CD4-positive, CD25-positive, alpha-beta regulatory T cell (primary cell): ENCODE measurements at regions not wholly inside any gene's neighbourhood (a gene's known extent, or its start where the extent isn't known, plus 50 kb on each side); places are given as distances from the start of the nearest gene placed in this dataset.

Source experiments
- ATAC-seq, 2 donors: fragments of 150-1000 bp; cut with Tn5 transposase; one replicate each; pipeline ENCODE4 v1.10.0; 2021; ENCODE audit warnings: low read depth in 2 of 2, moderate number of reproducible peaks in 2 of 2, moderate library complexity in 1 of 2
- DNase-seq, 3 donors: peaks; one replicate each; pipeline versions ENCODE4 v3.0.0 to v3.0.0-alpha.2; 2012 to 2022; ENCODE audit warnings: mixed read lengths in 1 of 3
- H3K27ac ChIP-seq: one replicate; pipeline ENCODE4 v1.7.0; 2013; ENCODE audit warnings: mild to moderate bottlenecking, low read length; ENCODE audit not compliant: insufficient read depth, poor library complexity, severe bottlenecking
- H3K27me3 ChIP-seq: one replicate; pipeline ENCODE4 v1.7.0; 2013; ENCODE audit warnings: low read length; ENCODE audit not compliant: control insufficient read depth, insufficient read depth
- H3K36me3 ChIP-seq: one replicate; pipeline ENCODE4 v1.7.0; 2013; ENCODE audit warnings: mild to moderate bottlenecking, low read length, moderate library complexity; ENCODE audit not compliant: control insufficient read depth, insufficient read depth
- H3K4me1 ChIP-seq: 2 replicates; pipeline ENCODE4 v1.7.0; 2013; ENCODE audit warnings: mild to moderate bottlenecking, low read length; ENCODE audit not compliant: insufficient read depth, control insufficient read depth, poor library complexity, severe bottlenecking
- H3K4me3 ChIP-seq: one replicate; pipeline ENCODE4 v1.7.0; 2013; ENCODE audit warnings: low read depth, mild to moderate bottlenecking, low read length, moderate library complexity
- H3K9me3 ChIP-seq, 2 experiments: 1 replicate in 1 of 2; 2 replicates in 1 of 2; pipeline ENCODE4 v1.7.0; 2013; ENCODE audit warnings: low read length in 2 of 2, mild to moderate bottlenecking in 1 of 2, moderate library complexity in 1 of 2; ENCODE audit not compliant: control insufficient read depth in 2 of 2
- H3K27ac Mint-ChIP-seq, 3 donors: one replicate each; pipeline ENCODE4 v1.8.0; 2020 to 2022; ENCODE audit warnings: mild to moderate bottlenecking in 3 of 3, mixed read lengths in 3 of 3, moderate library complexity in 2 of 3
- H3K27me3 Mint-ChIP-seq: one replicate; pipeline ENCODE4 v1.8.0; 2022; ENCODE audit warnings: mild to moderate bottlenecking, mixed read lengths
- H3K36me3 Mint-ChIP-seq: one replicate; pipeline ENCODE4 v1.8.0; 2020; ENCODE audit warnings: mixed read lengths
- H3K4me1 Mint-ChIP-seq, 4 donors: one replicate each; pipeline ENCODE4 v1.8.0; 2020 to 2022; ENCODE audit warnings: mixed read lengths in 4 of 4, mild to moderate bottlenecking in 1 of 4
- H3K4me3 Mint-ChIP-seq, 4 donors: one replicate each; pipeline ENCODE4 v1.8.0; 2020 to 2022; ENCODE audit warnings: mild to moderate bottlenecking in 4 of 4, mixed read lengths in 4 of 4, moderate library complexity in 3 of 4
- H3K9me3 Mint-ChIP-seq, 7 donors: one replicate each; pipeline ENCODE4 v1.8.0; 2020 to 2022; ENCODE audit warnings: mixed read lengths in 7 of 7, mild to moderate bottlenecking in 3 of 7, moderate library complexity in 2 of 7

GRCh38 chr9:603126-603525 lies 238.4 kb upstream of the DMRT1 start:
- H3K9me3 Mint-ChIP-seq = no peaks in the 10 kb centered on the region
- no peaks in the 10 kb centered on the region for H3K36me3 Mint-ChIP-seq
- no peaks in the 10 kb centered on the region for H3K9me3 ChIP-seq
- H3K4me1 Mint-ChIP-seq = peaks cover 0 to 2% (median 0%) of the 10 kb centered on the region in 4 donors
- H3K27me3 ChIP-seq = no peaks in the 10 kb centered on the region
- H3K27me3 Mint-ChIP-seq = peaks cover 13% of the 10 kb centered on the region
- no peak overlapping the region for H3K4me3 ChIP-seq
- no peak overlapping the region for H3K4me3 Mint-ChIP-seq
- no peak overlapping the region for H3K27ac Mint-ChIP-seq
- no peak for ATAC-seq
- no peak for DNase-seq
- no peak overlapping the region for H3K27ac ChIP-seq
- H3K4me1 ChIP-seq = no peaks in the 10 kb centered on the region
- no peaks in the 10 kb centered on the region for H3K36me3 ChIP-seq

GRCh38 chr9:607417-607816 lies 234.1 kb upstream of the DMRT1 start:
- Histone ChIP-seq H3K4me1 (no peaks in the 10 kb centered on the region), H3K27me3 (no peaks in the 10 kb centered on the region), H3K36me3 (no peaks in the 10 kb centered on the region), H3K4me3 (no peak overlapping the region), H3K9me3 (no peaks in the 10 kb centered on the region), H3K27ac (no peak overlapping the region)
- Mint-ChIP-seq H3K36me3 (no peaks in the 10 kb centered on the region), H3K4me1 (peaks cover 0 to 2% (median 0%) of the 10 kb centered on the region in 4 donors), H3K9me3 (no peaks in the 10 kb centered on the region), H3K27ac (no peak overlapping the region), H3K27me3 (no peaks in the 10 kb centered on the region), H3K4me3 (no peak overlapping the region)
- ATAC-seq = no peak
- no peak for DNase-seq

GRCh38 chr9:613771-614347 lies 227.6 kb upstream of the DMRT1 start:
- Histone ChIP-seq H3K27me3 (no peaks in the 10 kb centered on the region), H3K36me3 (no peaks in the 10 kb centered on the region), H3K4me1 (no peaks in the 10 kb centered on the region), H3K4me3 (no peak overlapping the region), H3K9me3 (no peaks in the 10 kb centered on the region), H3K27ac (no peak overlapping the region)
- no peaks in the 10 kb centered on the region for H3K36me3 Mint-ChIP-seq
- H3K4me1 Mint-ChIP-seq = peaks cover 0 to 6% (median 6%) of the 10 kb centered on the region in 4 donors
- peak overlapping the region in 1 of 3 donors; percentile 30 for H3K27ac Mint-ChIP-seq
- peak; percentile 37 to 40 for ATAC-seq
- H3K4me3 Mint-ChIP-seq = no peak overlapping the region
- peak in 2 of 3 donors; percentile 27 to 59 for DNase-seq
- peaks cover 15% of the 10 kb centered on the region for H3K27me3 Mint-ChIP-seq
- no peaks in the 10 kb centered on the region for H3K9me3 Mint-ChIP-seq

- Histone ChIP-seq H3K36me3 (no peaks in the 10 kb centered on the region), H3K4me3 (no peak overlapping the region), H3K27me3 (no peaks in the 10 kb centered on the region), H3K4me1 (no peaks in the 10 kb centered on the region), H3K27ac (no peak overlapping the region), H3K9me3 (no peaks in the 10 kb centered on the region)
- peaks cover 0 to 6% (median 6%) of the 10 kb centered on the region in 4 donors for H3K4me1 Mint-ChIP-seq
- no peaks in the 10 kb centered on the region for H3K9me3 Mint-ChIP-seq
- H3K27ac Mint-ChIP-seq = no peak overlapping the region
- H3K4me3 Mint-ChIP-seq = no peak overlapping the region
- DNase-seq (no peak), ATAC-seq (no peak)
- H3K36me3 Mint-ChIP-seq = no peaks in the 10 kb centered on the region
- peaks cover 17% of the 10 kb centered on the region for H3K27me3 Mint-ChIP-seq
Observed at GRCh38 chr9:614431-614830, 227.1 kb upstream of the DMRT1 start.

GRCh38 chr9:615756-616155 lies 225.7 kb upstream of the DMRT1 start:
- H3K9me3 ChIP-seq = no peaks in the 10 kb centered on the region

GRCh38 chr9:616694-617093 lies 224.8 kb upstream of the DMRT1 start:
- no peak overlapping the region for H3K27ac Mint-ChIP-seq
- no peak overlapping the region for H3K4me3 ChIP-seq
- no peak for ATAC-seq

More at GRCh38 chr9:615756-616155, 225.7 kb upstream of the DMRT1 start:
- H3K4me1 ChIP-seq = no peaks in the 10 kb centered on the region
- no peak for ATAC-seq
- no peaks in the 10 kb centered on the region for H3K36me3 ChIP-seq
- no peak for DNase-seq
- Mint-ChIP-seq H3K36me3 (no peaks in the 10 kb centered on the region), H3K4me1 (peaks cover 0 to 6% (median 6%) of the 10 kb centered on the region in 4 donors), H3K4me3 (no peak overlapping the region), H3K9me3 (no peaks in the 10 kb centered on the region), H3K27ac (no peak overlapping the region), H3K27me3 (peaks cover 17% of the 10 kb centered on the region)
- no peak overlapping the region for H3K4me3 ChIP-seq
- no peak overlapping the region for H3K27ac ChIP-seq
- H3K27me3 ChIP-seq = no peaks in the 10 kb centered on the region

GRCh38 chr9:617445-618085 lies 223.9 kb upstream of the DMRT1 start:
- Mint-ChIP-seq H3K4me1 (peaks cover 0 to 6% (median 6%) of the 10 kb centered on the region in 4 donors), H3K27ac (no peak overlapping the region), H3K9me3 (no peaks in the 10 kb centered on the region), H3K4me3 (no peak overlapping the region), H3K27me3 (peaks cover 19% of the 10 kb centered on the region), H3K36me3 (no peaks in the 10 kb centered on the region)
- Histone ChIP-seq H3K36me3 (no peaks in the 10 kb centered on the region), H3K27ac (no peak overlapping the region), H3K9me3 (no peaks in the 10 kb centered on the region), H3K4me1 (no peaks in the 10 kb centered on the region), H3K27me3 (no peaks in the 10 kb centered on the region), H3K4me3 (no peak overlapping the region)
- ATAC-seq = no peak
- DNase-seq = no peak

More at GRCh38 chr9:616694-617093, 224.8 kb upstream of the DMRT1 start:
- H3K4me1 Mint-ChIP-seq = peaks cover 0 to 6% (median 6%) of the 10 kb centered on the region in 4 donors
- peaks cover 17% of the 10 kb centered on the region for H3K27me3 Mint-ChIP-seq
- Histone ChIP-seq H3K4me1 (no peaks in the 10 kb centered on the region), H3K27ac (no peak overlapping the region), H3K9me3 (no peaks in the 10 kb centered on the region), H3K27me3 (no peaks in the 10 kb centered on the region), H3K36me3 (no peaks in the 10 kb centered on the region)
- no peaks in the 10 kb centered on the region for H3K36me3 Mint-ChIP-seq
- DNase-seq = no peak
- H3K4me3 Mint-ChIP-seq = no peak overlapping the region
- no peaks in the 10 kb centered on the region for H3K9me3 Mint-ChIP-seq

GRCh38 chr9:618478-618877 lies 223.0 kb upstream of the DMRT1 start:
- Mint-ChIP-seq H3K4me3 (no peak overlapping the region), H3K27me3 (peaks cover 21% of the 10 kb centered on the region), H3K4me1 (peaks cover 0 to 6% (median 5%) of the 10 kb centered on the region in 4 donors), H3K36me3 (no peaks in the 10 kb centered on the region), H3K9me3 (no peaks in the 10 kb centered on the region), H3K27ac (no peak overlapping the region)
- H3K27ac ChIP-seq = no peak overlapping the region
- no peaks in the 10 kb centered on the region for H3K36me3 ChIP-seq
- no peaks in the 10 kb centered on the region for H3K9me3 ChIP-seq
- H3K4me3 ChIP-seq = no peak overlapping the region
- no peaks in the 10 kb centered on the region for H3K4me1 ChIP-seq
- no peak for ATAC-seq
- no peaks in the 10 kb centered on the region for H3K27me3 ChIP-seq
- no peak for DNase-seq
